GM19023 (cell line): ENCODE measurements at regions not wholly inside any gene's neighbourhood (a gene's known extent, or its start where the extent isn't known, plus 50 kb on each side); places are given as distances from the start of the nearest gene placed in this dataset.
"Not testable (repeated sequence)": the region's sequence is repeated elsewhere in the genome, so short reads cannot be mapped to it uniquely, and the experiment has no call there.

ENCODE experiments used
- ATAC-seq: cut with Tn5 transposase; IDR thresholded peaks from one replicate; pipeline ENCODE4 v1.9.1; 2021; ENCODE audit warnings: mild to moderate bottlenecking, moderate library complexity; ENCODE audit not compliant: unreplicated experiment

DNA sequence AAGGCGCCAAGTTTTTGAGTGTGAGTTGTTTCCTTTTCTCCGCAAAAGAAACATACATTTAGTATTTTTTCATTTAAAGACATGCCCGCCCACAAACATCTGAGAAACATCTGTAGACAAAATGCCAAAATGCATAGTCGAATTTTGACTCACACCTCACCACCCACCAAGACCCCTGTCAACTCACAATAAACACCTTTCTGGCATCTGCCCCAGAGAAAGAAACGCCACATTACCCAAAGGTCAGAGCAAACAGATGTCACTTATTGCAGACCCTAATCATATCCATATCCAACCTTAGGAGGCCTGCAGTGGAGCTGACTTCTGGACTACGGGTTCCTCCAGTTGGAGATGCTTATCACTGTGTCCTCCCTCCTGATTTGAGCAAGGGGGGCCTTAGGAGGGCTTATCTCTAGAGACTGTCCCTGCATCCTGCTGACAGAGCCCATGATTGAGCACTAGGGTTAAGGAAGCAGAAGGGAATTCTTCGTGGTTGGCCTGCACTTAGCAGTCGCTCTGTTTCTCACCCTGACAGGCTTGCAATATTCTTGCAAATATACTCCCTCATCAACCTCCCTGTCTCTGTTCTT lies 90.5 kb upstream of the TBX18 start:
- ATAC-seq: no peak

DNA sequence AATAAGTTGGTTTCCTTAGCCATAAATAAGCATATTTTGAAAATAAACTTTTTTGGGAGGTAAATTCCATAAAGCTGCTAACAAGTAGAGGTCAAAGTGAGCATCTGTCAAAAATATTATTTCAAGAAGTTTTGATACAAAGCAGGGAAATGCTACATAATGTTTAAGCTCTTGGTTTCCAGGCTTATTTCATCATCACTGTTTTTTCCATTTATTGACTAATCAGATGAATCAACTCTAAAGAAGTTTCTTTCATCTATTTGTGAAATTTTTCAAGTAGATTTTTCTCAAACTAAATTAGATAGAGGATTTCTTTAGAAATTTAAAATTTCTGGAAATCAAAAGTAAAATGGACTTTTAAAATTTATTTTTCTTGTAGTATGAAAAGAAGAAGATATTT lies 89.5 kb upstream of the TBX18 start:
- ATAC-seq: no peak

DNA sequence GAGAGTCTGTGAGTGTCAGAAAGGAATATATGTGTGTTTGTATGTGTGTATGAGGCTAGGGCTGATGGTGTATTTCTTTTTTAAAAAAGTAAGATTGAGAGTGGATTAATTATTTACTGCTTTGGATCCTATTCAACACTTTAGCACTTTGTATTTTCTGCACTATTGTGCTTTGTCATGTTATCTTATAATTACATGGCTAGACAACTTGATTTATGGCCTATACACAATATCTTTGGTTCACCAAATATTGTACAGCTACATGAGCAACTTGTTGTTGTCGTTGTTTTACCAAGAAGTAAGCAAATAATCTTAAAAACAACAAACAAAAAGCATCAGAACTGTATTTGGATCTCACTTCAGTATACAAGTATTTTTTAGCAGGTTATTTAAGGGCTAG lies 84.6 kb upstream of the TBX18 start:
- no peak for ATAC-seq

DNA sequence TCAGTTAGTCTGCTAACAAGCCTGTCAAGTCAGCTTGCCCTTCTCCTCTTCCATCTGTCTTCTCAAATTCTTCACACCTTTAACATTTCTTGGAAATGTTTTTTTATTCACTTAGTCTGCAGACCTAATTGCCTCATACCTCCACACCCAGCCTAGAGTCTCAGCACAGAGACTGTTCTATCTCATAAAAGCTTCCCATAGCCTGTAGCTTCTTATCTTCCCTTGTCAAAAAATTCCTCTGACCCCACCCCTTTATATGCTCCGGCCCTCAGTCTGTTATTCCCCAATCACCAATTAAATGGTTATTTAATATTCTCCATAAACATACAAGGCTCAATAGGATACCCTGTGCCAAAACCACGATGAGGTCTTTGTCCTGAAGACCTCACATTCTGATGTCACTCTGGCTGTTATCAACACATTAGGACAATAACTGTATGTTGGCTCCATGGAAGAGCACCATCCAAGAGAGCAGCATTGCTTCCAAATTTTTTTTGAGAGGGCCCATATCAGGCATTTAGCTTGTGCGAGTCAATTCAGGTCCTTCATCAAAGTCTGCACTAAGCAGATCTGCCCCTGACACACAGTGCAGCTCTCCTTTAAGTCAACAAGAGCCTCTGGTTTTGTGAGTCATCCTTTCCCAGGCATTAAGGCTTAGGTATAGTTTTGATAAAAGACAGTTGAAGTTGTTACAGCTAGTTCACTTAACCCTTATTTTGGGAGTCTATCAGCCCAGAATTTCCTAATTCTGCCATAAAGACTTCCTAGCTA lies 83.2 kb upstream of the TBX18 start:
- no peak for ATAC-seq

DNA sequence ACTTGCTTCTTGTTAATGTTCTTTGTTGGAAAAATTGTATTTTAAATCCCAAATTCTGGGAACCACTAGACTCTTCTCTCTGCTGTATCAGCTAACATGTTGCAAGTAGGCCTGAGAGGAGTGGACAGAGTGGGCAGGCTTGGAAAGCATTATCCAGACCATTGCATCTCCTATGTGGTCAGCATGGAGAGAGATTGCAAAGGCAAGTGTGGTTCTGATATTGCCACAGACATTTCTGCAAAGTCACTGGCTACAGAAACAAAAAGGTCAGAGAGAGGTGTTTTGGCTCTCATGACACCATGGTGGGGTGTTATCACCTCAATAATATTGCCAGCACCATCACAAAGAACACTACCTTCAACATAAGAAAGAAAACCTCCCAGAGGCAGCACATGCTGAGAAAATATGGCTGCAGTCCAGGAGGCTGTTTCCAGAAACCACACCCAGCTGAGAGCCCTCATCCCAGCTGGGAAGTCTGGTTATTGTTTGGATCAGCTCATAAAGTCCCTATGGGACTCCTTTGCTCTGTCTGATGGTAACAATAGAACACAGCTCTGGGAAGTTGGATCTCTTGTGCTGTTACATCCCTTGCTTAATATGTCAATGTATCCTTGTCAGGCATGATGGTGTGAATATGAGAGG lies 78.2 kb upstream of the TBX18 start:
- ATAC-seq: no peak

DNA sequence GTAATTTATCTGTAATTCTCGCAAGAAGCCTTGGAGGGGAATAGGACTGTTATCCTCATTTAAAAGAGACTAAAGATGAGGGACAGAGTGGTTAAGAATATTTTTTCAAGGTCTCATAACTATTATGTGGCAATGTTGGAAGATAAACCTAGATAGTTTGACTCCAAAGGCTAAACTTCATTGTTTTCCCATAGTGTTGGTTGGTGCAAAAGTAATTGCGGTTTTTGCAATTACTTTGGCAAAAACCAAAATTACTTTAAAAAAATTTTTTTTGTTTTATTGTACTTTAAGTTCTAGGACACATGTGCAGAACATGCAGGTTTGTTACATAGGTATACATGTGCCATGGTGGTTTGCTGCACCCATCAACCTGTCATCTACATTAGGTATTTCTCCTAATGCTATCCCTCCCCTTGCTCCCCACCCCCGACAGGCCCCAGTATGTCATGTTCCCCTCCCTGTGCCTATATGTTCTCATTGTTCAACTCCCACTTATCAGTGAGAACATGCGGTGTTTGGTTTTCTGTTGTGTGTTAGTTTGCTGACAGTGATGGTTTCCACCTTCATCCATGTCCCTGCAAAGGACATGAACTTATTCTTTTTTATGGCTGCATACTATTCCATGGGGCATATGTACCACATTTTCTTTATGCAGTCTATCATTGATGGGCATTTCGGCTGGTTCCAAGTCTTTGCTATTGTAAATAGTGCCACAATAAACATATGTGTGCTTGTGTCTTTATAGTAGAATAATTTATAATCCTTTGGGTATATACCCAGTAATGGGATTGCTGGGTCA lies 72.9 kb upstream of the TBX18 start:
- ATAC-seq: not testable (repeated sequence)

DNA sequence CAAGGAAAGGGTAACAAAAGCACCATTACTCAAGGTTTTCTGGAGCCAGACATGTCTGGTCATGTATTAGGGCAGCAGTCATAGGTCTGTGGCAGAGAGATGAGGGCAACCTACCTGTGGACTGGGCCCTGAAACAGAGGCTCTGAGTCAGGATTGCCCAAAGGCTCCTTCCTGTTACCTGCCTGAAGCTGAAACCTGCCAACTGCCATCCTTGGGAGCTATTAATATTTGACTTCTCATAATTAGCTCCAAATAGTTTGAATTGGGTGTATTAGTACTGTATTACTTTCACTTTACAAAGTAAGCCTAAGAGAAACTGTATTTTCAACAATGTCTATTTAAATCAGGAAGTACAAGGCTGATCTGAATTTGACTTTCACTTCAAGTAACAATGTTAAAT lies 72.0 kb upstream of the TBX18 start:
- no peak for ATAC-seq

DNA sequence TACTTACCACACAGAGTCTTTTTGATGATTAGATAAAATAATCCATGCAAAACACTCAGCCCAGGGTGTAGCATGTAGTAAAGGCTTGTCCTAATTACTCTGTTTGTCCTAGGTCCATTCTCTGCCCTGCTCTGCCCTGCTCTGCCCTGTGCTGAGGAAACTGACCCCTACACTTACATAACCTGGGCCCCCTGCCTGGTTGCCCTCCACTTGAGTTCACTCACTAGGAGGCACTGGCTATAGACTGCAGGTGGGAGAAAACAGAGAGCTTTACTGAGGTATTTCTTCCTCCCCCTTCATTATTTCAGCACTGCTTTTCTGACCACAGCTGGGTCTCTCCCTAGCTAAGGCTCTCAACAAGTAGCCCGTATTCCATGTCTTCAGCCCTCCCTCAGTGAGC lies 70.9 kb upstream of the TBX18 start:
- ATAC-seq: no peak

DNA sequence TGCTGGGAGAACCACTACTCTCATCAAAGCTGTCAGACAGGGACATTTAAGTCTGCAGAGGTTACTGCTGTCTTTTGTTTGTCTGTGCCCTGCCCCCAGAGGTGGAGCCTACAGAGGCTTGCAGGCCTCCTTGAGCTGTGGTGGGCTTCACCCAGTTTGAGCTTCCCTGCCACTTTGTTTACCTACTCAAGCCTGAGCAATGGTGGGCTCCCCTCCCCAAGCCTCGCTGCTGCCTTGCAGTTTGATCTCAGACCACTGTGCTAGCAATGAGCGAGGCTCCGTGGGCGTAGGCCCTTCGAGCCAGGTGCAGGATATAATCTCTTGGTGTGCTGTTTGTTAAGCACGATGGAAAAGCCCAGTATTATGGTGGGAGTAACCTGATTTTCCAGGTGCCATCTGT lies 67.5 kb upstream of the TBX18 start:
- ATAC-seq: not testable (repeated sequence)

DNA sequence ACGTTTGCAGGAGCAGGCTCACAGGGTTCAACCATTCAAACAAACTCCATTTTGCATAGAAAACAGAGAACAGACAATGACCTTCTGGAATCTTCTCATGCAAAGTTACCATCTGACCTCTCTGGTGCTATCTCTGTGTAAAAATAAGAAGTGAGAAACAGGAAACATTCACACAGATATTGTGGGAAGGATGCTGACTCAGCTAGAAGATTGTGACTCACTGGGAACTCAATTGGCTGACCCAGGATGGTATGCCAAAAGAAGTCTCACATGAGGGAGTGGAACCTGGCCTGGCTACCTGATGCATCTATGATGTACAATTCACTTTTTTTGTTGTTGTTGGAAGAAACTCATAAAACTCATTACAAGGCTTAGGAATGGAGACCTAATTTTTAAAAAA lies 61.1 kb upstream of the TBX18 start:
- ATAC-seq: no peak

DNA sequence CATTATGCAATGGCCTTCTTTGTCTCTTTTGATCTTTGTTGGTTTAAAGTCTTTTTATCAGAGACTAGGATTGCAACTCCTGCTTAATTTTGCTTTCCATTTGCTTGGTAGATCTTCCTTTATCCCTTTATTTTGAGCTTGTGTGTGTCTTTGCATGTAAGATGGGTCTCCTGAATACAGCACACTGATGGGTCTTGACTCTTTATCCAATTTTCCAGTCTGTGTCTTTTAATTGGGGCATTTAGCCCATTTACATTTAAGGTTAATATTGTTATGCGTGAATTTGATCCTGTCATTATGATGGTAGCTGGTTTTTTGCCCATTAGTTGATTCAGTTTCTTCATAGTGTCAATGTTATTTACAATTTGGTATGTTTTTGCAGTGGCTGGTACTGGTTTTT lies 56.9 kb upstream of the TBX18 start:
- ATAC-seq: not testable (repeated sequence)

DNA sequence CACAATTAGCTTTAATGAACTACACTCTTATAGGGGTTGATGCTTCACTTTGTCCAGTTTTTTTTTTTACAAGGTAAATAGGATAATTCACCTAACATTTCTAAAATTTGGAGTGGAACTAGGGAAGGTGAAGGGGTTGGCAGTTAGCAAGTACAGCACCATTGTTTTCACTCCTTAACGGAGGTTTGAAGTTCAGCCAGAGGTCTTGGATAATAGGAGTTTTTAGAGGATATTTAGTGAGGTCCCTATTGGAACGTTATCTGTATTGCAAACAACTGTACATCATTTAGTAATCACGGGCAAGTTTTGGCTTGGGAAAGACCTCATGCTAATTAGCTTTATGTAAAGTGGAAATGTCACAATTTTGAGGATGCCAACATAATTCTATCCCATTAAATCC lies 52.3 kb upstream of the TBX18 start:
- no peak for ATAC-seq

DNA sequence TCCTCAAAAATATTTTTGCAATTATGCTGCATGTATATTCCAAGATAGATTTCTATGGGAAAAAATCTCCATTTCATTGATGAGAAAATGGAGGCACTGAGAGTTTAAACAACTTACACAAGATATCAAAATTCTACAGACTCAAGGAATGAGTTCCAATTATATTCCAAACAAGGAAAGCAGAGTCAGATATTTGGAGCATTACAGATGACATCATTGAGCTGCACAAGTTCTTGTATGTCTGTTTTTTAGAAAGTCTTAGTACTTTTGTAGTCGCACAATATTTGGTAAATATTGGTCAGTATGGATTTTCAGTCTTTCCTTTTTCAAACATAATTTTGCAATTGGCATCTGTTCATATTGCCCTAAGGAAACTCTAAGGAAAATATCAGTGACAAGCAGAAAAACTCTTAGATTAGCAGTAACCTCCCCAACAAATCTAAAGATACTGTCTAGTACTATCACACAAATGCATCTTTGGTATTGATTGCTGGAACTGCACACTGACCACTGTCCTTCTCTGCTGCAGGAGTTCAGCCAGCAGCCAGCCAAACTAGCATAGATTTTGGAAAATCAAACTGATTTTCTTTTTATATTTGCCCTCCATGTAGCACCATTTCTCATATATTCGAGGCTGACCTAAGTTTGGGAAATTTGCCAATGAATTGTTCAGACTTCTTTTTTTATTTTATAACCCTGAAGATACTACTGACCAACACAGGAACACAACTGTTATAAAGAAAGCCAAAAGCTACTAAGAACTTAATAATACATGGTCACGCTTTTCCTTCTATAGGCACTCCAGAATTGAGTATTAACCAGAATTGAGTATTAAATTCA lies 51.7 kb upstream of the TBX18 start:
- ATAC-seq: no peak
